ENCODE measurements at regions not wholly inside any gene's neighbourhood (a gene's known extent, or its start where the extent isn't known, plus 50 kb on each side); places are given as distances from the start of the nearest gene placed in this dataset.
"Not testable (repeated sequence)": the region's sequence is repeated elsewhere in the genome, so short reads cannot be mapped to it uniquely, and the experiment has no call there.

GRCh38 chr1:818618-819291 is 105.0 kb upstream of the SAMD11 start:
- H3K27me3 Mint-ChIP-seq (ENCODE audit: low read depth, poor library complexity): no peaks in the 10 kb centered on the region
- no peak for DNase-seq
- no peak for TF ChIP-seq CTCF (IDR thresholded peaks at IDR 0.05)

GRCh38 chr1:820962-821361 is 102.8 kb upstream of the SAMD11 start:
- H3K36me3 Mint-ChIP-seq (ENCODE audit: low read depth): no peaks in the 10 kb centered on the region

More at GRCh38 chr1:818618-819291, 105.0 kb upstream of the SAMD11 start:
- no peaks in the 10 kb centered on the region for H3K9me3 Mint-ChIP-seq
- no peak overlapping the region for H3K4me3 Mint-ChIP-seq
- no peaks in the 10 kb centered on the region for H3K36me3 Mint-ChIP-seq (ENCODE audit: low read depth)
- no peaks in the 10 kb centered on the region for H3K4me1 Mint-ChIP-seq
- H3K27ac Mint-ChIP-seq: no peak overlapping the region

GRCh38 chr1:826808-827207 is 96.9 kb upstream of the SAMD11 start:
- H3K36me3 Mint-ChIP-seq (ENCODE audit: low read depth); H3K9me3 Mint-ChIP-seq; H3K27me3 Mint-ChIP-seq (ENCODE audit: low read depth, poor library complexity); DNase-seq: not testable (repeated sequence)
- Mint-ChIP-seq H3K4me3 (peak overlapping the region; percentile 94), H3K27ac (peak overlapping the region; percentile 88), H3K4me1 (peaks cover 38% of the 10 kb centered on the region)

More at GRCh38 chr1:820962-821361, 102.8 kb upstream of the SAMD11 start:
- TF ChIP-seq CTCF (IDR thresholded peaks at IDR 0.05): no peak
- H3K4me1 Mint-ChIP-seq: peaks cover 10% of the 10 kb centered on the region
- no peaks in the 10 kb centered on the region for H3K9me3 Mint-ChIP-seq
- DNase-seq: no peak
- no peak overlapping the region for H3K4me3 Mint-ChIP-seq
- H3K27me3 Mint-ChIP-seq (ENCODE audit: low read depth, poor library complexity): no peaks in the 10 kb centered on the region
- H3K27ac Mint-ChIP-seq: no peak overlapping the region

- peak overlapping the region; percentile 88 for H3K27ac Mint-ChIP-seq
- H3K36me3 Mint-ChIP-seq (ENCODE audit: low read depth); H3K27me3 Mint-ChIP-seq (ENCODE audit: low read depth, poor library complexity); H3K9me3 Mint-ChIP-seq: not testable (repeated sequence)
- DNase-seq: peak; percentile 96
- peak overlapping the region; percentile 94 for H3K4me3 Mint-ChIP-seq
- peaks cover 44% of the 10 kb centered on the region for H3K4me1 Mint-ChIP-seq
Measured at GRCh38 chr1:827211-828063, 96.3 kb upstream of the SAMD11 start.

GRCh38 chr1:829324-829723 is 94.4 kb upstream of the SAMD11 start:
- H3K9me3 Mint-ChIP-seq; H3K27me3 Mint-ChIP-seq (ENCODE audit: low read depth, poor library complexity); H3K27ac Mint-ChIP-seq; H3K4me3 Mint-ChIP-seq; DNase-seq: not testable (repeated sequence)
- Mint-ChIP-seq H3K4me1 (peaks cover 50% of the 10 kb centered on the region), H3K36me3 (ENCODE audit: low read depth) (peaks cover 13% of the 10 kb centered on the region)

GRCh38 chr1:829932-830331 is 93.8 kb upstream of the SAMD11 start:
- H3K9me3 Mint-ChIP-seq; H3K4me3 Mint-ChIP-seq; DNase-seq; H3K27ac Mint-ChIP-seq; H3K27me3 Mint-ChIP-seq (ENCODE audit: low read depth, poor library complexity): not testable (repeated sequence)
- Mint-ChIP-seq H3K4me1 (peaks cover 48% of the 10 kb centered on the region), H3K36me3 (ENCODE audit: low read depth) (peaks cover 13% of the 10 kb centered on the region)

- H3K4me3 Mint-ChIP-seq; H3K27ac Mint-ChIP-seq; H3K9me3 Mint-ChIP-seq; DNase-seq; H3K27me3 Mint-ChIP-seq (ENCODE audit: low read depth, poor library complexity): not testable (repeated sequence)
- Mint-ChIP-seq H3K36me3 (ENCODE audit: low read depth) (peaks cover 13% of the 10 kb centered on the region), H3K4me1 (peaks cover 42% of the 10 kb centered on the region)
Measured at GRCh38 chr1:830750-831149, 93.0 kb upstream of the SAMD11 start.

GRCh38 chr1:831522-831921 is 92.2 kb upstream of the SAMD11 start:
- H3K4me1 Mint-ChIP-seq: peaks cover 34% of the 10 kb centered on the region
- H3K27ac Mint-ChIP-seq: peak overlapping the region; percentile 88
- no peak overlapping the region for H3K4me3 Mint-ChIP-seq
- DNase-seq: no peak
- peaks cover 4% of the 10 kb centered on the region for H3K27me3 Mint-ChIP-seq (ENCODE audit: low read depth, poor library complexity)
- peaks cover 13% of the 10 kb centered on the region for H3K36me3 Mint-ChIP-seq (ENCODE audit: low read depth)
- no peaks in the 10 kb centered on the region for H3K9me3 Mint-ChIP-seq
- TF ChIP-seq CTCF (IDR thresholded peaks at IDR 0.05): no peak
